ENCODE measurements at regions not wholly inside any gene's neighbourhood (a gene's known extent, or its start where the extent isn't known, plus 50 kb on each side); places are given as distances from the start of the nearest gene placed in this dataset.

DNA sequence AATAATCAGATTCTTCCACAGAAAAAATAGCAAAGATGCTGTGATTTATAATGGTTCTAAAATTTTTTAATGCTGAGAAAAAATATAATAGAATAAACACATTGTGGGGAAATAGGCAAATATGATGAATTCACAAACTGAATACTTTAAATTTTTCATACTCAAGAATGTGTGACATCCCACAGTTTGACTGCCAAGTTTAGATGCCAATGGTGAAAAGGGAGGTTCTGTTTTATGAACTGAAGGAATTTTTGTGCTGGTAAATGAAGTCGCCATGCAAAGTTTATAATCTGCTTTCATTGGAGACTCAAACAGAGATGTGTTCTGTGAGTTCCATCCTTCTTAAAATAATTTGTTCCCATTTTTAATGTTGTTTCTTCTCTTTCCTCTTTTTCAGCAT, 367.5 kb upstream of the ADAMTS16 start:
- no peak for DNase-seq

- DNase-seq: no peak
Measured at GRCh38 chr5:4773827-4774317, 366.3 kb upstream of the ADAMTS16 start.

GRCh38 chr5:4777435-4777834, 362.7 kb upstream of the ADAMTS16 start:
- DNase-seq: no peak

GRCh38 chr5:4780633-4781032, 359.5 kb upstream of the ADAMTS16 start:
- DNase-seq: no peak

- no peak for DNase-seq
Measured at GRCh38 chr5:4781299-4781698, 358.8 kb upstream of the ADAMTS16 start.

DNA sequence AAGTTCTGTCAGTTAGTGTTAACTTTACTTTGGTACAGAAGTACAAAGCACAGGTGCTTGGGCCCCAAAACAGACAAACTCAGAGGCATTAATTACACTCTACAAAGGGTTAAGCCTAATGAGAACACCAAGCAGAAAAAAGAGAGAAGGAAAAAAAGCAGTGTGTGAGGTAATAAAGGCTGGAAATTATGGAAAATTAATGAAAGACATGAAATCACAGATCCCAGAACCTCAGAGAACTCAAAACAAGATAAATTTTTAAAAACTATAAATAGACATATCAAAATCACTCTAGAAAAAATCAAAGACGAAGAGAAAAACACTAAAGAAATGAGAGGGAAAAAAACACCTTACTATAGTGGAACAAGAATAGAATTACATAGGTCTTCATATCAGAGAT, 354.2 kb upstream of the ADAMTS16 start:
- no peak for DNase-seq

- DNase-seq: no peak
Measured at GRCh38 chr5:4797445-4797844, 342.7 kb upstream of the ADAMTS16 start.

DNA sequence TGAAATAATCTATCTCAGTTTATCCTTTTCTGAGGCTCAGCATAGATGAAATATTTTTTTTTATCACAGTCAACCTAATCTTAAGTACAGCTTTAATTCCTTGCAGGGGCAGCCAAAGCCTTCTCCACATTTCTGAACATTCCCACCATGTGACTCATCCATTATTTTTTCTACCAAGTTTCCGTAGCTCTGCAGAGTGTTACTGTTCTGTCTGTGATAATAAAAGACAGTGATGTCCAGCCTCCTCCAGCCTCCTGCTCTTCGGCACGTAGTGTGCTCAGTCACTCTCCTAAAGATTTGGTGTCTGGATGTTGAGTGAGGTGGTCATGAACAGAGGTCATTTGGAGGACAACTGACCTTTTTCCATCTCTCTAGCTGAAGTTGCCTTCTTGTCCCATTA, 338.1 kb upstream of the ADAMTS16 start:
- DNase-seq: no peak

DNA sequence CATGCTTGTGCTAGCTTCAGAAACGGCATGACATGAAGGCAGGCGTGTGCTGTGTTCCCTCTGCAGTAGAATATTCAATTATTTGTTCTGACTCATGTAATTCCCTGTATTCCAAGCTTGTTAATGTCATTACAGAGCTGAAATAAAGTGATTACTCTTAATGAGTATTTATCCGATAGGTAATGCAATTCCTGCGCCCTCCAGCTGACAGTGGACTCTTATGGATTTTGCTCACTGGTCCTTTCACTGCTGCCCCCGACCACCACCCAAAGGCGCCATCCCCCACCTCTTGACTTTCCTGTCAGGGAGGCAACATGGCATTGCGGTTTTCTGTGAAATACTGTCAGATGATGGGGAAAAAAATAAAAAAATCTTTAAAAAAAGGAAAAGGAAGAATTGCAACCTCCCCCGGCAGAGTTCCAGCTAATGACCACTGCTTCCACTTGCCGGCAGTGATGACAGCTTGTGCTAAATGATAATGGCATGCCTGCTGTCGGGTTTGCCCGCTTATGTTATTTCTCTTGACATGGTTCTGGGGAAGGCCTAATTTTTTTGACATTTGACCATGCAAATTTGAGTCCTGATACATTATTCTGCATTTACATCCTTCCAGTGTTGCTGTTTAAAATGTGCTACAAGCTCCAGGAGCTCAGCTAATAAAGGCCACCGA, 335.3 kb upstream of the ADAMTS16 start:
- DNase-seq: no peak

GRCh38 chr5:4815002-4815401, 325.1 kb upstream of the ADAMTS16 start:
- DNase-seq: no peak

DNA sequence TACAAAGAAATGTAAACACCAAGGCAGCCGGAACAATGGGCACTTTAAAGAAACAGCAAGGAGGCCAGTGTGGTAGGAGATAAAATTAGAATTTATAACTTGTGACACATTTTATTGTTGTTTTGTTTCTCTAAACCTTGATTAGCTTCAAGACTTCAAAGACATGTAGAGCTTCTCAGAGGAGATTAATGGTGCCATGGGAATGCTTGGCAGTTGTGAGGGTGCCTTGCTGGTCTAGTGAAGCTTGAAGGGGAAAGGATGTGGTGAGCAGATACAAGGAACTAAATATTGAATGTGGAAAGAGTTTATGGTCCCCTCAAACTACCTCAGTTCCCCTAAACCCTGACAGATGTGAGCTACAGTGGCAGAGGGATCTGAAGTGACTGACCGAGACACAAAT, 322.4 kb upstream of the ADAMTS16 start:
- no peak for DNase-seq

DNA sequence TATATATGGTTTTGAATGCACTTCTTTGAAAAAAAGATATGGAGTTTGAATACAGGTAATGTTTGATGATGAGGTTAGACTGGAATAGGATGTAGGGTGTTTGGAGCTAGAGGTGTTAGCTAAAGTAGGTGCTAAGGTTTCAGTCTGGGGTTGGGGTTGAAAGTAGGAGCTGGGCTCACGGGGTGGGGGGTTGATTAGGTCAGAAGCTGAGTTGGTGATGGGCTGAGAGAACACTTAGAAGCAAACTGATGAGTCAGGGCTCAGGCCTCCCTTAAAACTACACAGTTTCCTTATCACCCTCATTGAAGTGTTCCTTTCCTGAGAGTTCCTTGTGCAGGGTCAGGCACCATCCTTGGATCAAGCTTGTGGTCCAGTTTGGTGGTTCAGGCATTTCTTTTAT, 308.8 kb upstream of the ADAMTS16 start:
- DNase-seq: no peak

- no peak for DNase-seq
Measured at GRCh38 chr5:4832471-4832870, 307.7 kb upstream of the ADAMTS16 start.

DNA sequence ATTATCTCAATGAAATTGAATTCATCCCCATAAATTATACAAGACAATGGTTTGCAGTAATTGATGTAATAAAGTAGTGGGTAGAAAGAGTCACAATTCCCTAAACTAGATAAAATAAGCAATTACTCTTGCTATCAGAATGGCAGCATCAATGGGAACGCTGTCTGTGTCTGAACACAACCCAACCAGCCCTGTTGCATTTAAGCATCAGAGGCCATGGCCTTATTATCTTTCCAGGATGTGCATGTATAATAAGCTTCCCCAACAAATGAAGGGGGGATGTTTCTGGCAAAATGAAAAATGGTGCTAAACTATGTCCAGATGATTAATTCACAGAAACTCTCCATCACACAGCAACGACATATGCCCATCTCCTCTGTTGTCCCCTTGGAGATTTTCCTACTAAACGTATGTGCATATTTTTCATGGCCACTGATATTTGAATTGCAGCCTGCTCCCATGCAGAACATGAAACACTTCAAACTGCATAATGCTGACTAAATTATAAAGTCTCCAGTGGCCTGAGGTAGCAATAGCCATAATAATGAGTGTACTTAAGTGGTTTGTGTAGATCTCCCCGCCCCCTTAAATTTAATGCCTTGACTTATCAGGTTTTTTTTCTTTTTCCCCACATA, 306.9 kb upstream of the ADAMTS16 start:
- DNase-seq: no peak

DNA sequence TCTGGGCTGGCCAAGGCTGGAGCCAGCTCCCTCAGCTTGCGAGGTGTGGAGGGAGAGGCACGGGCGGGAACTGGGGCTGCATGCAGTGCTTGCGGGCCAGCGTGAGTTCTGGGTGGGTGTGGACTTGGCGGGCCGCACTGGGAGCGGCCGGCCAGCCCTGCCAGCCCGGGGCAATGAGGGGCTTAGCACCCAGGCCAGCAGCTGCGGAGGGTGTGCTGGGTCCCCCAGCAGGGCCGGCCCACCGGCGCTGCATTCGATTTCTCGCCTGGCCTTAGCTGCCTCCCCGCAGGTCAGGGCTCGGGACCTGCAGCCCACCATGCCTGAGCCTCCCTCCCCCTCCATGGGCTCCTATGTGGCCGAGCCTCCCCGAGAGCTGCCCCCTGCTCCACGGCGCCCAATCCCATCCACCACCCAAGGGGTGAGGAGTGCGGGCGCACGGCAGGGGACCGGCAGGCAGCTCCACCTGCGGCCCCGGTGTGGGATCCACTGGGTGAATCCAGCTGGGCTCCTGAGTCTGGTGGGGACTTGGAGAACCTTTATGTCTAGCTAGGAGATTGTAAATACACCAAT, 302.6 kb upstream of the ADAMTS16 start:
- no peak for DNase-seq

GRCh38 chr5:4845221-4845620, 294.9 kb upstream of the ADAMTS16 start:
- no peak for DNase-seq

DNA sequence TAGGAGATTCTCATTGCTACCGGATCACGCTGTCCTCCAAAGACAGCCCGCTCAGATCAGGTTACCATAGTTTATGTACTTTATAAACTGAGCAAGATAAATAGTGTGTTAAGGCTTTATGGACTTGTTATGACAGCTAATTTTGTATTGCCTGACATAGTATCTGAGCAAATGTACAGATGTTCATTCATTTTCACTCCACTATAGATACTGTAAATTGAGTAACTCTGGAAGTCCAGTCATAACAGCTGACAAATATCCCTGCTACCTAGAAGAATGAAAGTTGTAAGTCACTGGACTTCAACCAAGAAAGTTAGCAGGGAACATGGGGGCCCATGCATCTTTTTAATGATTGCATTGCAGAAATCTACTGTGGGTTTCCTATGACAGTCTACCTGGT, 292.4 kb upstream of the ADAMTS16 start:
- DNase-seq: no peak

DNA sequence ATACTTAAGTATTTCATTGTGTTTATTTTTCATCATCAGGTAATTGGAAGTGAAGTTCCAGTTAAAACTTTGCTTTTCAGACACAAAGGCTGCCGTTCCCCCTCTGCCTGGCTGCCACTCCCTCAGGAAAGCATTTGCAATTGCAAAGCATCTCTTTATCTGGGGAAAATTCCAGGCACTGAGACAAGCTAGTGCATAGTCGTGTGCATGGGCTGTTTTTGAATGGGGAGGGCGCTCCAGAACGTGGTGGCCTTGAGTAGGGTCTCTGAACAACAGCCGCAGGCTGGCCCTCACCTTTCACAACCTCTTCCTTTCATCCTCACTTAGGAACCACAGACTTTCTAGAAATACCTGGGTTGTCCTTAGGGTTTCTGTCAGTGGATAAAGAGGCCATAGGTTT, 285.1 kb upstream of the ADAMTS16 start:
- DNase-seq: no peak

DNA sequence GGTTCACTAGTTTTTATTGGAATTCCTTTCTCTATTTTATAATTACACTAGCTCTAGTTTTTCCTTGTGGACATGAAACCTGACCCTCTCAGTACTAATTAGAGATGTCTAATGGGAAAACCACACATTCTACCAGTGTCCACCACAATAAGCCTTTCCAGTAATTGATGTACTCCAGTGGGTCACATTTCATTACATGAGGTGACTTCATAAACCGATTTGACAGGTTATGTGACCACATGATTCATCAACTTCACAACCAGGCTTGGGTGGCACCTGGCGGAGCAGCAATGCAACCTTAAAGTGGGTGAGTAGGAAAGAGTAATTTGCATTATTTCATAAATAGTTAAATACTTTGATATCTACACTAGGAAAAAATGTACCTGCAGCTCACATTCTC, 284.2 kb upstream of the ADAMTS16 start:
- DNase-seq: no peak

DNA sequence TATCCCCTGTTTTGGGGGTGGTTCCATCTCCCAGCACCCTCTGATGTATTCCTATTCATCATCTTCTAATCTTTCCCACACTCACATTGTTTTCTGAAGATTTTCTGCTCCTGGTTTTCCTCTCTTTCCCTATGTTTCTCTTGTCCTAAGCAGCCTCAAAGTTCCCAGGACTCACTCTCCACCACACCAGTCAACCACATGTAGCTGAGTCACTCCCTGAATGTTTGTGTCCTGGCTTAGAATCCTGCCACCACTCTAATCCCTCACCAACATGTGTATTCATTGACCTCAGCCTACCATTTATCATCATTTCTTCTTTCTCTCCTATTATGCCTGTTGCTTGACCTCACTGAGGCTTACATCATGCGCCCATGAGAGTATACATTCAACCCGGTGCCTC, 282.4 kb upstream of the ADAMTS16 start:
- DNase-seq: no peak

DNA sequence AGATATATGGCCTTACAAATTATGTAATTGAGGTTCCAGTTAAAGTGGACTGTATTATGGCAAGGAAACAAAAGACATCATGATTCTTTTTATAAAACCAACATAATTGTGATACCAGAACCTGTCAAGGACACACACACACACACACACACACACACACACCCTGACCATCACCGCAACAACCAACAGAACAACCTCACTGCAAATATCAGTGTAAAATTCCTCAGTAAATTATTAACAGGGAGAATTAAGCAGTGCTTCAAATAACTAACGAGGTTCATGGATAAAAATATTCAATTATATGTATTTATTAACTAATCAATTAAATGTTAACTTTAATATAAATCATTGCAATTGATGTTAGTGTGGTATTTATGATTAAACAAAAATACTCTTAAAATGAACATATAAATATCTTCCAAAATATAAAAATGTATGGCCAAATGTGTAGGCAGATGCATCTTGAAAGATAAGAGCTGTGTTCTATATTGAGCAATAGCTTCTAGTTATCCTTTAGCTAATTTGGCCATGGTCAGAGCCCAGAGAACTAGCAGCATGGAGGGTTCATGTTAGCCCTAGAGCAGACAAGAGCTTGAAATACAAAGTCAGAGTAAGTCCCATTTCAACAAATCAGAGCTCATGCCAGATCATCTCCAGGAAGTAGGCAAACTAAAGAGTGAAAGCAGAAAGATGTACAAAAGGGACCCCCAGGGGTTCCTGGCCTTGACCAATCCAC, 280.5 kb upstream of the ADAMTS16 start:
- DNase-seq: no peak

DNA sequence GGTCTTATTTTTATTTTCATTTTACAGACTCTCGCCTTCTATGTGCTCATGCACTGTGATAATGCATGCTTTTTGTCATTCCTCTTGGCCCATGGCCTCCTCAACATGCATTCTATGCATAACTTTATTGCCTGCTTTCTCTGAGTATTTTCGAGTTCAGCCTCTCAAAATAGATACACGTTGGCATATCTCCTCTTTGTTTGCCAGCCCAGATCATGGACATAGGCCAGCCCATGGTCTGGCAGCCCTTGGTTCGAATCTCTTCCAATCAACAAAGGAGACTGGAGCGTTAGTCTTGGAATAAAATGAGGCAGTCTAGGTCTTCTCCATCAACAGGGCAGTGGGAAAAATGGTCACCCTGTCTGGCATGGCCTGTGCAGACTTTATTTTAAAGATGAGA, 279.5 kb upstream of the ADAMTS16 start:
- no peak for DNase-seq

GRCh38 chr5:4862500-4862899, 277.6 kb upstream of the ADAMTS16 start:
- DNase-seq: no peak

DNA sequence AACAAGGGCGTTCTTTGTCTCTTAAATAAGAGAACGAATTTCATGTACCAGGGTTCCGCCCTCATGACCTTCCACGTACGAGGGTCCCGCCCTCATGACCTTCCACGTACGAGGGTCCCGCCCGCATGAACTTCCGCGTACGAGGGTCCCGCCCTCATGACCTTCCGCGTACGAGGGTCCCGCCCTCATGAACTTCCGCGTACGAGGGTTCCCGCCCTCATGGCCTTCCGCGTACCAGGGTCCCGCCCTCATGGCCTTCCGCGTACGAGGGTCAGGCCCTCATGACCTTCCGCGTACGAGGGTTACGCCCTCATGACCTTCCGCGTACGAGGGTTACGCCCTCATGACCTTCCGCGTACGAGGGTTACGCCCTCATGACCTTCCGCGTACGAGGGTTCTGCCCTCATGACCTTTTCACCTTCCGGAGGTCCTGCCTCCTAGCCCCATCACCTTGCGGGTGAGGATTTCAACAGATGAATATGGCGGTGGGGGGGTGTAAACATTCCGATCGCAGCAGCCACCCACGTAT, 273.9 kb upstream of the ADAMTS16 start:
- DNase-seq: no peak

Measured in CD4-positive, alpha-beta T cell treated with Interleukin-6 for 4 hours (primary cell).